Rectal smooth muscle tissue (tissue), 1 donor: ENCODE measurements at regions not wholly inside any gene's neighbourhood (a gene's known extent, or its start where the extent isn't known, plus 50 kb on each side); places are given as distances from the start of the nearest gene placed in this dataset.

ENCODE experiments used
- H3K27ac ChIP-seq: one replicate; pipeline ENCODE4 v1.7.0; 2013; ENCODE audit warnings: low read depth, low read length, inconsistent platforms
- H3K27me3 ChIP-seq: one replicate; pipeline ENCODE4 v1.7.0; 2013; ENCODE audit warnings: low read length; ENCODE audit not compliant: control insufficient read depth, insufficient read depth
- H3K36me3 ChIP-seq: one replicate; pipeline ENCODE4 v1.7.0; 2013; ENCODE audit warnings: low read length; ENCODE audit not compliant: control insufficient read depth, insufficient read depth
- H3K4me1 ChIP-seq: one replicate; pipeline ENCODE4 v1.7.0; 2013; ENCODE audit warnings: low read length; ENCODE audit not compliant: control insufficient read depth, insufficient read depth
- H3K4me3 ChIP-seq: one replicate; pipeline ENCODE4 v1.7.0; 2013; ENCODE audit warnings: low read length
- H3K9ac ChIP-seq: one replicate; pipeline ENCODE4 v1.7.0; 2013; ENCODE audit warnings: low read length

- Histone ChIP-seq H3K4me3 (no peak overlapping the region), H3K27ac (no peak overlapping the region), H3K27me3 (no peaks in the 10 kb centered on the region), H3K9ac (no peak overlapping the region), H3K36me3 (no peaks in the 10 kb centered on the region), H3K4me1 (no peaks in the 10 kb centered on the region)
Observed at GRCh38 chr10:79003183-79004100, 65.3 kb upstream of the ZMIZ1 start.

- Histone ChIP-seq H3K4me1 (no peaks in the 10 kb centered on the region), H3K27ac (no peak overlapping the region), H3K27me3 (no peaks in the 10 kb centered on the region), H3K4me3 (no peak overlapping the region), H3K9ac (no peak overlapping the region), H3K36me3 (no peaks in the 10 kb centered on the region)
Observed at GRCh38 chr10:79004311-79004710, 64.5 kb upstream of the ZMIZ1 start.

GRCh38 chr10:79005126-79005810, 63.5 kb upstream of the ZMIZ1 start:
- H3K27me3 ChIP-seq = no peaks in the 10 kb centered on the region
- H3K4me1 ChIP-seq = no peaks in the 10 kb centered on the region
- no peaks in the 10 kb centered on the region for H3K36me3 ChIP-seq
- H3K9ac ChIP-seq = no peak overlapping the region
- no peak overlapping the region for H3K4me3 ChIP-seq
- no peak overlapping the region for H3K27ac ChIP-seq

GRCh38 chr10:79007018-79007417, 61.7 kb upstream of the ZMIZ1 start:
- Histone ChIP-seq H3K27ac (no peak overlapping the region), H3K4me1 (no peaks in the 10 kb centered on the region), H3K4me3 (no peak overlapping the region), H3K36me3 (no peaks in the 10 kb centered on the region), H3K9ac (no peak overlapping the region), H3K27me3 (no peaks in the 10 kb centered on the region)

- Histone ChIP-seq H3K27me3 (no peaks in the 10 kb centered on the region), H3K27ac (no peak overlapping the region), H3K4me1 (no peaks in the 10 kb centered on the region), H3K9ac (no peak overlapping the region), H3K4me3 (no peak overlapping the region), H3K36me3 (no peaks in the 10 kb centered on the region)
Observed at GRCh38 chr10:79007421-79008319, 61.1 kb upstream of the ZMIZ1 start.

- no peaks in the 10 kb centered on the region for H3K36me3 ChIP-seq
- no peaks in the 10 kb centered on the region for H3K27me3 ChIP-seq
- H3K4me1 ChIP-seq = no peaks in the 10 kb centered on the region
- no peak overlapping the region for H3K4me3 ChIP-seq
- H3K9ac ChIP-seq = no peak overlapping the region
- H3K27ac ChIP-seq = no peak overlapping the region
Observed at GRCh38 chr10:79009145-79009544, 59.6 kb upstream of the ZMIZ1 start.

GRCh38 chr10:79012567-79012966, 56.2 kb upstream of the ZMIZ1 start:
- H3K4me3 ChIP-seq = no peak overlapping the region
- H3K36me3 ChIP-seq = no peaks in the 10 kb centered on the region
- H3K27ac ChIP-seq = no peak overlapping the region
- H3K27me3 ChIP-seq = no peaks in the 10 kb centered on the region
- H3K9ac ChIP-seq = no peak overlapping the region
- no peaks in the 10 kb centered on the region for H3K4me1 ChIP-seq

GRCh38 chr10:79013406-79013987, 55.3 kb upstream of the ZMIZ1 start:
- no peaks in the 10 kb centered on the region for H3K4me1 ChIP-seq
- no peaks in the 10 kb centered on the region for H3K36me3 ChIP-seq
- no peak overlapping the region for H3K4me3 ChIP-seq
- H3K27ac ChIP-seq = no peak overlapping the region
- H3K27me3 ChIP-seq = no peaks in the 10 kb centered on the region
- H3K9ac ChIP-seq = no peak overlapping the region

GRCh38 chr10:79014796-79015195, 54.0 kb upstream of the ZMIZ1 start:
- H3K36me3 ChIP-seq = no peaks in the 10 kb centered on the region
- H3K27ac ChIP-seq = no peak overlapping the region
- H3K4me1 ChIP-seq = no peaks in the 10 kb centered on the region
- H3K9ac ChIP-seq = no peak overlapping the region
- H3K4me3 ChIP-seq = no peak overlapping the region
- no peaks in the 10 kb centered on the region for H3K27me3 ChIP-seq

GRCh38 chr10:79017882-79018520, 50.8 kb upstream of the ZMIZ1 start:
- Histone ChIP-seq H3K27ac (no peak overlapping the region), H3K36me3 (no peaks in the 10 kb centered on the region), H3K4me1 (no peaks in the 10 kb centered on the region), H3K9ac (no peak overlapping the region), H3K27me3 (no peaks in the 10 kb centered on the region), H3K4me3 (no peak overlapping the region)

GRCh38 chr10:79018521-79019011, 50.2 kb upstream of the ZMIZ1 start:
- H3K4me1 ChIP-seq = no peaks in the 10 kb centered on the region
- H3K9ac ChIP-seq = no peak overlapping the region

More at GRCh38 chr10:79018521-79019011, 50.2 kb upstream of the ZMIZ1 start:
- Histone ChIP-seq H3K36me3 (no peaks in the 10 kb centered on the region), H3K27ac (no peak overlapping the region), H3K4me3 (no peak overlapping the region), H3K27me3 (no peaks in the 10 kb centered on the region)
